EH (cell line): ENCODE measurements at regions not wholly inside any gene's neighbourhood (a gene's known extent, or its start where the extent isn't known, plus 50 kb on each side); places are given as distances from the start of the nearest gene placed in this dataset.
A peak's percentile ranks its signal among the peaks of the same experiment; 100 is the strongest.

Experiments
- DNase-seq: peaks from one replicate; pipeline ENCODE4 v3.0.0-alpha.2; 2015; ENCODE audit warnings: low read depth

DNA sequence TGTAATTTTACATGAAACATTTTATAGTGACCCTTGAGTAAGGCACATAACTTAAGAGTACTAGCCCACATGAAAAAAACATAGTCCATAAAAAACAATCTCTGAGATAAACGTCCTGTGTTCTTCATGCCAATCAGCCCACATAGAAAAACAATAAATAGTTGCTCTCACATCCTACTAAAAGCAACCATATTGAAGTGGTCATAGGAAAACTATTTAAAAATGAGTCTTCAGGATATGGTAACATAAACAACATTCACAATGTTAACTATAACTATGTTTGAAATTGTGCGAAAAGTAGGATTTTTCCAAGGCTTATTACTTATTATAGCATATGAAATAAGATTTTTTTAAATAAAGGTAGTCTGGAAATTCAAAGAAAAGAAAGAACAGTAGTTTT, 77.1 kb upstream of the EPHA5 start:
- DNase-seq, result peak; percentile 35

DNA sequence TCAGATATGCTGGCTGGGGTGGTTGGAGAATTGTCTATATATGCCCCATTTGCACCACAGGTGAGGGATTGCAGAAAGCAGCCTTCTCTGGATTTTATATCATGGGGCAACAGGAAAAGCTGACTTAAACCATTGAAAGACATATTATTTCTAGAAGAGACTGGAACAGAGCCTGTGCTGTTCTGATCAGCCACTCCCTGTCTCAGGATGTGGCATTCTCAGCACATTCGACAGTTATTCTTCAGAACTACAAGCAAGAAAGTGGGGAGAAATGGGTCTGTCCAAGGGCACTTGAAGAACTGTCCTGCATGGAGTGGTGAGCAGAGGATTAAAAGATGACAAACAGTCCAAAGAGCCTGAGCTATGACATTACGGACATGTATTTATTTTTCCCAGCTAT, 67.8 kb upstream of the EPHA5 start:
- DNase-seq, result no peak

DNA sequence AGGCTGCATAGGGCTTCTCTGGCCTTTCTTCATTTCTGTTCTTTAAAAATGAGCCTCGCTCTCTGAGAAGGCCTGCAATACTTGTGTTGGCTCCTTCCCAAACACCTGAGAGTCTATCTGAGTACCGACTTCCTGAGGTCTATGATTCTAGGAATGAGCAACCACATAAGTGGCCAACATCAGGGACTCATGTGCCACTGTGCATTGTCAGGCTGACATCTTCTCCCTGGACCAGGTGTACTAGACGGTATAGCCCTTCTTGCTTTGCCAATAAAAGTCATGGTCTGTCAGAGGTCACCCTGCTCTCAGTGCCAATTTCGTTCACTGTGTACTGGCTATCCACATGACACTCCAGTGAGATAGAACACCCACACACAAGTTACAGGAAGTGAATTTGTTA, 67.4 kb upstream of the EPHA5 start:
- no peak for DNase-seq

DNA sequence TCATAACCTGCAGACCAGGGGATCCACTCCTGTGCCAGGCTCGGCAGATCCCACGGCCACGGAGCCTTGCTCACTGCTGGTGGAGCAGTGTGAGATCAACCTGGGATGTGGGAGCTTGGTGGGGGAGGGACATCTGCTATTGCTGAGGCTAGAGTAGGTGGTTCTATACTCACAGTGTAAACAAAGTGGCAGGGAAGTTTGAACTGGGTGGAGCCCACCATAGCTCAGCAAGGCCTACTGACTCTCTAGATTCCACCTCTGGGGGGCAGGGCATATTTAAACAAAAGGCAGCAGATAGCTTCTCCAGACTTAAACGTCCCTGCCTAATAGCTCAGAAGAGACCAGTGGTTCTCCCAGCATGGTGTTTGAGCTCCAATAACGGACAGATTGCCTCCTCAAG, 54.7 kb upstream of the EPHA5 start:
- no peak for DNase-seq
